Thyroid gland (tissue), 4 donors: ENCODE measurements at regions not wholly inside any gene's neighbourhood (a gene's known extent, or its start where the extent isn't known, plus 50 kb on each side); places are given as distances from the start of the nearest gene placed in this dataset.

Experiments
- DNase-seq, 2 donors: peaks; one replicate each; pipeline ENCODE4 v3.0.0-alpha.2; 2019
- H3K27ac ChIP-seq, 3 donors: fragments of 200-600 bp; sonication (generic); 1 replicate in 2 of 3; 2 replicates in 1 of 3; pipeline ENCODE4 v1.5.1; 2016 to 2019; ENCODE audit warnings: mild to moderate bottlenecking in 1 of 3, moderate library complexity in 1 of 3
- H3K27me3 ChIP-seq: fragments of 200-600 bp; sonication (generic); one replicate; pipeline ENCODE4 v1.5.1; 2019
- H3K36me3 ChIP-seq, 2 donors: fragments of 200-600 bp; sonication (generic); one replicate each; pipeline ENCODE4 v1.5.1; 2016 to 2019
- H3K4me1 ChIP-seq, 2 donors: fragments of 200-600 bp; sonication (generic); one replicate each; pipeline ENCODE4 v1.5.1; 2017 to 2019
- H3K4me3 ChIP-seq, 3 donors: fragments of 200-600 bp; sonication (generic); replicated peaks in 1 of 3; 1 replicate in 2 of 3; 2 replicates in 1 of 3; pipeline ENCODE4 v1.5.1; 2016; ENCODE audit warnings: mild to moderate bottlenecking in 1 of 3
- H3K9me3 ChIP-seq: fragments of 200-600 bp; sonication (generic); one replicate; pipeline ENCODE4 v1.5.1; 2017
- CTCF ChIP-seq, 6 experiments: fragments of 200-600 bp in 3 of 6; fragments of 450-650 bp in 3 of 6; sonication (generic) in 3 of 6; IDR thresholded peaks; one replicate each; pipeline ENCODE4 v1.5.1; 2016 to 2019; ENCODE audit warnings: antibody characterized with exemption in 6 of 6, mild to moderate bottlenecking in 2 of 6, inconsistent platforms in 1 of 6, moderate library complexity in 1 of 6
- POLR2A ChIP-seq, 2 donors: fragments of 450-650 bp; IDR thresholded peaks; one replicate each; pipeline ENCODE4 v1.6.1; 2017; ENCODE audit warnings: antibody characterized with exemption in 2 of 2, mild to moderate bottlenecking in 2 of 2, moderate library complexity in 1 of 2
- WGBS, 2 donors: methylation state at CpG; one replicate each; pipeline ENCODE4 v1.1.5; 2017; 5-methylcytosine and 5-hydroxymethylcytosine counted together
- intact Hi-C: fragments of 100-400 bp; cut with DNase I; formaldehyde crosslinking; loops from one replicate; pipeline ENCODE4 v1.15.1; 2023

- Histone ChIP-seq H3K36me3 (no peaks in the 10 kb centered on the region), H3K27ac (no peak overlapping the region), H3K27me3 (no peaks in the 10 kb centered on the region), H3K4me1 (no peaks in the 10 kb centered on the region), H3K9me3 (no peaks in the 10 kb centered on the region), H3K4me3 (no peak overlapping the region)
- TF ChIP-seq POLR2A (IDR thresholded peaks at IDR 0.05), result no peak
- TF ChIP-seq CTCF (IDR thresholded peaks at IDR 0.05), result no peak
- 80 to 89% methylated on average over 2 of the region's 2 CpGs for WGBS, 2 donors
- intact Hi-C loops, result no loop called here
- DNase-seq, result no peak
Measured at GRCh38 chr7:12898004-12898403, 210.6 kb downstream of the ARL4A start.

GRCh38 chr7:12898620-12899019, 211.2 kb downstream of the ARL4A start:
- 91 to 97% methylated on average over 3 of the region's 3 CpGs for WGBS, 2 donors
- H3K27me3 ChIP-seq, result no peaks in the 10 kb centered on the region
- H3K36me3 ChIP-seq, result no peaks in the 10 kb centered on the region
- DNase-seq, result no peak
- H3K9me3 ChIP-seq, result no peaks in the 10 kb centered on the region
- intact Hi-C loops, result no loop called here
- TF ChIP-seq CTCF (IDR thresholded peaks at IDR 0.05) (no peak), POLR2A (IDR thresholded peaks at IDR 0.05) (no peak)
- H3K4me3 ChIP-seq, result no peak overlapping the region
- no peaks in the 10 kb centered on the region for H3K4me1 ChIP-seq
- H3K27ac ChIP-seq, result no peak overlapping the region

- H3K9me3 ChIP-seq, result no peaks in the 10 kb centered on the region
- DNase-seq, result no peak
- H3K27me3 ChIP-seq, result no peaks in the 10 kb centered on the region
- H3K36me3 ChIP-seq, result no peaks in the 10 kb centered on the region
- no peak overlapping the region for H3K4me3 ChIP-seq
- 88 to 92% methylated on average over 5 of the region's 5 CpGs for WGBS, 2 donors
- no peak overlapping the region for H3K27ac ChIP-seq
- intact Hi-C loops, result no loop called here
- TF ChIP-seq CTCF (IDR thresholded peaks at IDR 0.05) (no peak), POLR2A (IDR thresholded peaks at IDR 0.05) (no peak)
- H3K4me1 ChIP-seq, result no peaks in the 10 kb centered on the region
Measured at GRCh38 chr7:12905671-12906070, 218.2 kb downstream of the ARL4A start.

GRCh38 chr7:12907774-12908173, 220.3 kb downstream of the ARL4A start:
- no peaks in the 10 kb centered on the region for H3K36me3 ChIP-seq
- intact Hi-C loops, result no loop called here
- no peak for DNase-seq

DNA sequence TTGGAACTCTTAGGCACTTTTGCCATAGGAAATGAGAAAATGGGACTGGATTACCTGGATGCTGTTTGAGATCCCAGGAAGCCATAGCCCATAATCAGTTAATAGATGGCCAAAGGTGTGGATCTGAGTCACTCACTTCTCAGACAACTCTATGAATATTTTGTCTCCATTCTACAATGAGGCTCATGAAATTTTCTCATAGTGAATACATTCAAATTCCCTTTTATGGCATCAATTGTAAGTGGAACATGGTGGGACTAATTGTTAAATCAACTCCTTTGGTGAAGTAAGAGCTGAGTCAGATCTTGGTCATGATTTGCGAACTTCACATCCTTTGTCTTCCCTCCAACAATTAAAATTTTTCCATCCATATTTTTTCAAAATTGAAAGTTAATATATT, 222.1 kb downstream of the ARL4A start:
- no peaks in the 10 kb centered on the region for H3K27me3 ChIP-seq
- WGBS, 2 donors, result 92 to 98% methylated on average over 1 of the region's 1 CpG
- H3K4me3 ChIP-seq, result no peak overlapping the region
- no peaks in the 10 kb centered on the region for H3K9me3 ChIP-seq
- H3K4me1 ChIP-seq, result no peaks in the 10 kb centered on the region
- no peak for TF ChIP-seq POLR2A (IDR thresholded peaks at IDR 0.05)
- TF ChIP-seq CTCF (IDR thresholded peaks at IDR 0.05), result no peak
- H3K27ac ChIP-seq, result no peak overlapping the region
- H3K36me3 ChIP-seq, result no peaks in the 10 kb centered on the region
- intact Hi-C loops, result no loop called here
- no peak for DNase-seq

More at GRCh38 chr7:12907774-12908173, 220.3 kb downstream of the ARL4A start:
- TF ChIP-seq POLR2A (IDR thresholded peaks at IDR 0.05) (no peak), CTCF (IDR thresholded peaks at IDR 0.05) (no peak)
- no peak overlapping the region for H3K27ac ChIP-seq
- no peaks in the 10 kb centered on the region for H3K4me1 ChIP-seq
- WGBS, 2 donors, result 84 to 86% methylated on average over 2 of the region's 2 CpGs
- H3K27me3 ChIP-seq, result no peaks in the 10 kb centered on the region
- H3K4me3 ChIP-seq, result no peak overlapping the region
- H3K9me3 ChIP-seq, result no peaks in the 10 kb centered on the region
